ENCODE measurements at regions not wholly inside any gene's neighbourhood (a gene's known extent, or its start where the extent isn't known, plus 50 kb on each side); places are given as distances from the start of the nearest gene placed in this dataset.

GRCh38 chr9:1337169-1337568, 287.0 kb downstream of the DMRT2 start:
- Mint-ChIP-seq H3K36me3 (ENCODE audit: unreplicated experiment) (no peaks in the 10 kb centered on the region), H3K27ac (ENCODE audit: unreplicated experiment) (no peak overlapping the region)
- DNase-seq (ENCODE audit: extremely low spot score, unreplicated experiment), result no peak

GRCh38 chr9:1340390-1340789, 290.2 kb downstream of the DMRT2 start:
- no peak overlapping the region for H3K27ac Mint-ChIP-seq (ENCODE audit: unreplicated experiment)
- H3K27me3 Mint-ChIP-seq (ENCODE audit: unreplicated experiment), result no peaks in the 10 kb centered on the region
- no peak overlapping the region for H3K4me3 Mint-ChIP-seq (ENCODE audit: unreplicated experiment)
- no peak for DNase-seq (ENCODE audit: extremely low spot score, unreplicated experiment)
- H3K9me3 Mint-ChIP-seq (ENCODE audit: unreplicated experiment), result peaks cover 39% of the 10 kb centered on the region
- H3K4me1 Mint-ChIP-seq (ENCODE audit: unreplicated experiment), result no peaks in the 10 kb centered on the region
- TF ChIP-seq CTCF (IDR thresholded peaks at IDR 0.05), result no peak
- H3K36me3 Mint-ChIP-seq (ENCODE audit: unreplicated experiment), result no peaks in the 10 kb centered on the region

More at GRCh38 chr9:1337169-1337568, 287.0 kb downstream of the DMRT2 start:
- Mint-ChIP-seq H3K27me3 (ENCODE audit: unreplicated experiment) (no peaks in the 10 kb centered on the region), H3K4me3 (ENCODE audit: unreplicated experiment) (no peak overlapping the region), H3K4me1 (ENCODE audit: unreplicated experiment) (no peaks in the 10 kb centered on the region), H3K9me3 (ENCODE audit: unreplicated experiment) (peaks cover 26% of the 10 kb centered on the region)
- no peak for TF ChIP-seq CTCF (IDR thresholded peaks at IDR 0.05)

GRCh38 chr9:1353291-1353690, 303.1 kb downstream of the DMRT2 start:
- no peak overlapping the region for H3K27ac Mint-ChIP-seq (ENCODE audit: unreplicated experiment)
- H3K4me3 Mint-ChIP-seq (ENCODE audit: unreplicated experiment), result no peak overlapping the region
- peaks cover 24% of the 10 kb centered on the region for H3K9me3 Mint-ChIP-seq (ENCODE audit: unreplicated experiment)
- no peaks in the 10 kb centered on the region for H3K36me3 Mint-ChIP-seq (ENCODE audit: unreplicated experiment)
- no peaks in the 10 kb centered on the region for H3K4me1 Mint-ChIP-seq (ENCODE audit: unreplicated experiment)
- TF ChIP-seq CTCF (IDR thresholded peaks at IDR 0.05), result no peak
- H3K27me3 Mint-ChIP-seq (ENCODE audit: unreplicated experiment), result no peaks in the 10 kb centered on the region
- DNase-seq (ENCODE audit: extremely low spot score, unreplicated experiment), result no peak

- H3K27me3 Mint-ChIP-seq (ENCODE audit: unreplicated experiment), result no peaks in the 10 kb centered on the region
- no peak for DNase-seq (ENCODE audit: extremely low spot score, unreplicated experiment)
- H3K4me1 Mint-ChIP-seq (ENCODE audit: unreplicated experiment), result no peaks in the 10 kb centered on the region
- H3K4me3 Mint-ChIP-seq (ENCODE audit: unreplicated experiment), result no peak overlapping the region
- no peaks in the 10 kb centered on the region for H3K36me3 Mint-ChIP-seq (ENCODE audit: unreplicated experiment)
- peaks cover 24% of the 10 kb centered on the region for H3K9me3 Mint-ChIP-seq (ENCODE audit: unreplicated experiment)
- no peak for TF ChIP-seq CTCF (IDR thresholded peaks at IDR 0.05)
- no peak overlapping the region for H3K27ac Mint-ChIP-seq (ENCODE audit: unreplicated experiment)
These were observed 303.9 kb downstream of the DMRT2 start for GRCh38 chr9:1354086-1354485.

GRCh38 chr9:1354606-1355005, 304.4 kb downstream of the DMRT2 start:
- Mint-ChIP-seq H3K4me1 (ENCODE audit: unreplicated experiment) (no peaks in the 10 kb centered on the region), H3K9me3 (ENCODE audit: unreplicated experiment) (peaks cover 24% of the 10 kb centered on the region), H3K4me3 (ENCODE audit: unreplicated experiment) (no peak overlapping the region), H3K27ac (ENCODE audit: unreplicated experiment) (no peak overlapping the region), H3K36me3 (ENCODE audit: unreplicated experiment) (no peaks in the 10 kb centered on the region), H3K27me3 (ENCODE audit: unreplicated experiment) (no peaks in the 10 kb centered on the region)
- DNase-seq (ENCODE audit: extremely low spot score, unreplicated experiment), result no peak
- no peak for TF ChIP-seq CTCF (IDR thresholded peaks at IDR 0.05)

All from osteocyte (in vitro differentiated cells).